ENCODE measurements at regions not wholly inside any gene's neighbourhood (a gene's known extent, or its start where the extent isn't known, plus 50 kb on each side); places are given as distances from the start of the nearest gene placed in this dataset.

GRCh38 chr12:24541193-24541871, 407.6 kb downstream of the BCAT1 start:
- Histone ChIP-seq H3K36me3 (replicated peaks in 1 of 2; ENCODE audit: control insufficient read depth in 1 of 2, insufficient read depth in 2 of 2, low read length in 2 of 2) (no peaks in the 10 kb centered on the region), H3K4me2 (ENCODE audit: low read depth, low read length) (no peak overlapping the region), H3K9ac (ENCODE audit: insufficient read depth, low read depth, low read length) (no peak overlapping the region), H3K79me2 (ENCODE audit: insufficient read depth, low read length) (no peaks in the 10 kb centered on the region), H2AFZ (ENCODE audit: low read length) (no peak overlapping the region), H3K4me3 (replicated peaks in 1 of 3; ENCODE audit: insufficient read depth in 1 of 3, low read depth in 2 of 3, low read length in 3 of 3) (no peak overlapping the region), H4K20me1 (ENCODE audit: insufficient read depth, low read length) (no peaks in the 10 kb centered on the region), H3K9me3 (ENCODE audit: low read length) (no peaks in the 10 kb centered on the region), H3K27me3 (ENCODE audit: control insufficient read depth in 1 of 2, insufficient read depth in 2 of 2, low read length in 2 of 2) (no peaks in the 10 kb centered on the region), H3K4me1 (ENCODE audit: insufficient read depth, low read length) (no peaks in the 10 kb centered on the region), H3K27ac (ENCODE audit: extremely low read length, insufficient read depth, low read length) (no peak overlapping the region)
- 13% methylated on average over 5 of the region's 5 CpGs for WGBS (ENCODE audit: low lambda C conversion rate)
- intact Hi-C loops (cut with micrococcal nuclease; ENCODE audit: unreplicated experiment), result no loop called here
- CTCF ChIA-PET (ENCODE audit: low intra/inter-chr PET ratio, low total read pairs), result no interaction called here
- FAIRE-seq (no peak), ATAC-seq (no peak), DNase-seq (ENCODE audit: low spot score) (no peak)
- in situ Hi-C loops (cut with HindIII; ENCODE audit: extremely low pct_ligation_motif_present, low pct_unique_long_range_greater_than_20kb), result no loop called here
- TF ChIP-seq ZBTB7B (CRISPR knock-in tag; IDR thresholded peaks at IDR 0.05), result no peak
- TF ChIP-seq ZNF569 (CRISPR knock-in tag; IDR thresholded peaks at IDR 0.05; ENCODE audit: borderline replicate concordance), result no peak
- no peak for TF ChIP-seq REL (CRISPR knock-in tag; conservative IDR thresholded peaks at IDR 0.05)
- TF ChIP-seq GMEB2 (CRISPR knock-in tag; IDR thresholded peaks at IDR 0.05; ENCODE audit: low read depth), result no peak
- no peak for TF ChIP-seq FOXJ3 (CRISPR knock-in tag; IDR thresholded peaks at IDR 0.05; ENCODE audit: borderline replicate concordance)
- no peak for TF ChIP-seq AHR (CRISPR knock-in tag; IDR thresholded peaks at IDR 0.05)
- peak; percentile 28; the same call in 1 of the 2 replicates for TF ChIP-seq ATF7 (IDR thresholded peaks at IDR 0.05)
- no peak for TF ChIP-seq ATF7 (CRISPR knock-in tag; IDR thresholded peaks at IDR 0.05)
- no TSS peak for BruUV-seq (replicated peaks)
- POLR2A ChIA-PET, result no interaction called here

GRCh38 chr12:24539646-24540045, 409.3 kb downstream of the BCAT1 start:
- no TSS peak for BruUV-seq (replicated peaks)
- no peak overlapping the region for H3K4me3 ChIP-seq (replicated peaks in 1 of 3; ENCODE audit: insufficient read depth in 1 of 3, low read depth in 2 of 3, low read length in 3 of 3)
- WGBS (ENCODE audit: low lambda C conversion rate), result 87% methylated on average over 3 of the region's 3 CpGs
- ATAC-seq, result no peak
- CTCF ChIA-PET (ENCODE audit: low intra/inter-chr PET ratio, low total read pairs), result no interaction called here
- FAIRE-seq, result no peak
- H3K27ac ChIP-seq (ENCODE audit: extremely low read length, insufficient read depth, low read length), result no peak overlapping the region
- in situ Hi-C loops (cut with HindIII; ENCODE audit: extremely low pct_ligation_motif_present, low pct_unique_long_range_greater_than_20kb) (no loop called here), intact Hi-C loops (cut with micrococcal nuclease; ENCODE audit: unreplicated experiment) (no loop called here)
- no peaks in the 10 kb centered on the region for H3K79me2 ChIP-seq (ENCODE audit: insufficient read depth, low read length)
- H4K20me1 ChIP-seq (ENCODE audit: insufficient read depth, low read length), result no peaks in the 10 kb centered on the region
- no peaks in the 10 kb centered on the region for H3K4me1 ChIP-seq (ENCODE audit: insufficient read depth, low read length)
- H3K36me3 ChIP-seq (replicated peaks in 1 of 2; ENCODE audit: control insufficient read depth in 1 of 2, insufficient read depth in 2 of 2, low read length in 2 of 2), result no peaks in the 10 kb centered on the region
- H3K9ac ChIP-seq (ENCODE audit: insufficient read depth, low read depth, low read length), result no peak overlapping the region
- no peaks in the 10 kb centered on the region for H3K27me3 ChIP-seq (ENCODE audit: control insufficient read depth in 1 of 2, insufficient read depth in 2 of 2, low read length in 2 of 2)
- H2AFZ ChIP-seq (ENCODE audit: low read length), result no peak overlapping the region
- no peak for DNase-seq (ENCODE audit: low spot score)
- no peak overlapping the region for H3K4me2 ChIP-seq (ENCODE audit: low read depth, low read length)
- POLR2A ChIA-PET, result no interaction called here
- no peaks in the 10 kb centered on the region for H3K9me3 ChIP-seq (ENCODE audit: low read length)
- TF ChIP-seq MAFF (IDR thresholded peaks at IDR 0.05; ENCODE audit: low read depth, low read length) (no peak), PHF21A (CRISPR knock-in tag; IDR thresholded peaks at IDR 0.05) (no peak), ZNF10 (CRISPR knock-in tag; IDR thresholded peaks at IDR 0.05; ENCODE audit: borderline replicate concordance, low read depth) (no peak), UBTF (CRISPR knock-in tag; IDR thresholded peaks at IDR 0.05) (no peak), REXO4 (CRISPR knock-in tag; IDR thresholded peaks at IDR 0.05; ENCODE audit: borderline replicate concordance) (no peak), HDAC1 (CRISPR knock-in tag; IDR thresholded peaks at IDR 0.05) (no peak), KLF11 (CRISPR knock-in tag; IDR thresholded peaks at IDR 0.05) (no peak), SRSF9 (IDR thresholded peaks at IDR 0.05; ENCODE audit: borderline replicate concordance, insufficient read depth, low read depth, low read length, poor library complexity, severe bottlenecking) (no peak)

Data from HepG2 (cell line).